HL-60 (cell line): ENCODE measurements at regions not wholly inside any gene's neighbourhood (a gene's known extent, or its start where the extent isn't known, plus 50 kb on each side); places are given as distances from the start of the nearest gene placed in this dataset.

Experiments used
- CTCF ChIP-seq: IDR thresholded peaks from one replicate; pipeline ENCODE4 v1.5.1; 2011; ENCODE audit warnings: low read length, control low read depth, inconsistent platforms; ENCODE audit not compliant: insufficient read depth
- POLR2AphosphoS5 ChIP-seq: IDR thresholded peaks from 2 replicates; pipeline ENCODE4 v1.6.1; 2012; ENCODE audit warnings: low read depth
- REST ChIP-seq: IDR thresholded peaks from 2 replicates; pipeline ENCODE4 v1.6.1; 2012; ENCODE audit warnings: low read depth; ENCODE audit not compliant: insufficient replicate concordance
- SPI1 ChIP-seq: IDR thresholded peaks from 2 replicates; pipeline ENCODE4 v1.6.1; 2012; ENCODE audit warnings: low read depth, mild to moderate bottlenecking, borderline replicate concordance

GRCh38 chr5:124823380-124823779 lies 76.9 kb upstream of the ZNF608 start:
- TF ChIP-seq CTCF (no peak), POLR2AphosphoS5 (no peak), REST (no peak), SPI1 (no peak)
